HG02973 (cell line): ENCODE measurements at regions not wholly inside any gene's neighbourhood (a gene's known extent, or its start where the extent isn't known, plus 50 kb on each side); places are given as distances from the start of the nearest gene placed in this dataset.
"Not testable (repeated sequence)": the region's sequence is repeated elsewhere in the genome, so short reads cannot be mapped to it uniquely, and the experiment has no call there.

ENCODE experiments used
- ATAC-seq: cut with Tn5 transposase; IDR thresholded peaks from one replicate; pipeline ENCODE4 v1.9.1; 2021; ENCODE audit warnings: moderate library complexity; ENCODE audit not compliant: unreplicated experiment

DNA sequence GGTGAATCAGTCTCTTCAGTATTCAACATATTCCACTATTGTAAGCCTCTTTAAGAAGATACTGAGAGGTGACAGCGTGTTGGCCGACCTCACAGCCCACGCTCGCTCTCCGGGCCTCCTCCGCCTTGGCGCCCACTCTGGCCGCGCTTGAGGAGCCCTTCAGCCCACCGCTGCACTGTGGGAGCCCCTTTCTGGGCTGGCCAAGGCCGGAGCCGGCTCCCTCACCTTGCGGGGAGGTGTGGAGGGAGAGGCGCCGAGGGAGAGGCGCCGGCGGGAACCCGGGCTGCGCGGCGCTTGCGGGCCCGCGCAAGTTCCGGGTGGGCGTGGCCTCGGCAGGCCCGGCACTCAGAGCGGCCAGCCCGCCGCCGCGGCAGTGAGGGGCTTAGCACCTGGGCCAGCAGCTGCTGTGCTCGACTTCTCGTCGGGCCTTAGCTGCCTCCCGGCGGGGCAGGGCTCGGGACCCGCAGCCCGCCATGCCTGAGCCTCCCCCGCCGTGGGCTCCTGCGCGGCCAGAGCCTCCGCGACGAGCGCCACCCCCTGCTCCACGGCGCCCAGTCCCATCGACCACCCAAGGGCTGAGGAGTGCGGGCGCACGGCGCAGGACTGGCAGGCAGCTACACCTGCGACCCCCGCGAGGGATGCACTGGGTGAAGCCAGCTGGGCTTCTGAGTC lies 306.4 kb downstream of the SEMA3D start:
- ATAC-seq = not testable (repeated sequence)

DNA sequence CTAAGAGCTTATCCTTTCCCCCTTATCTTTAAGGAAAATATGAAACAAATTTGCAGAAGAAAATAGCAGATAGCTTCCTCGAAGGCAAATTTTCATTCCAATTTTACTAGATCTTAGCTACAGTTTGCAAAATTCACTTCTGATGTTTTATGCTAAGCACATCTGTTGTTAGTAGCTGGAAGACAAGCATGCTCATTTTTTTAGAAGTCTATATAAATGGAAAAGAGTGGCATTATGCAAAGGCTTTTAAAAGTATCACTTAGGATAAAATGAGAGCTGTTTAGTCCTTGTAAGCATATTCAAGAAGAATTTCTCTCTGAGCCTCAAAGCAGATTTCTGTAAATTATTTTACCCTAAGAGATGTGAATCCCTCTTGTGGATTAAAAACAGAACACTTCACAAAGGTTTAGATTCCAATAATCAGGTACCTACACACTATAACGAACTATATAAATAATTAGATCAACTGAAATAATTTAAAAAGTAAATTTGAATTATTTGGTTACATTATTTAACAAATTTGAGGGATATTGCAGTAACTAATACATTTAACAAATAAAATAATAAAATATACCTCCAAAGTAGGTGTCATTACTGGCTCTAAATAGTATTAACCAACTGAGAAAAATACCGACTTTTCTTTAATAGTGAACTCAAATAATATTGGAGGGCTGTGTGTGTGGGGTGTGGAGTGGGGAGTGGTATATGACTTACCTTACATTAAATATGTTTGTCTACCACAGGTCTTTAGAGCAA lies 307.1 kb downstream of the SEMA3D start:
- no peak for ATAC-seq

DNA sequence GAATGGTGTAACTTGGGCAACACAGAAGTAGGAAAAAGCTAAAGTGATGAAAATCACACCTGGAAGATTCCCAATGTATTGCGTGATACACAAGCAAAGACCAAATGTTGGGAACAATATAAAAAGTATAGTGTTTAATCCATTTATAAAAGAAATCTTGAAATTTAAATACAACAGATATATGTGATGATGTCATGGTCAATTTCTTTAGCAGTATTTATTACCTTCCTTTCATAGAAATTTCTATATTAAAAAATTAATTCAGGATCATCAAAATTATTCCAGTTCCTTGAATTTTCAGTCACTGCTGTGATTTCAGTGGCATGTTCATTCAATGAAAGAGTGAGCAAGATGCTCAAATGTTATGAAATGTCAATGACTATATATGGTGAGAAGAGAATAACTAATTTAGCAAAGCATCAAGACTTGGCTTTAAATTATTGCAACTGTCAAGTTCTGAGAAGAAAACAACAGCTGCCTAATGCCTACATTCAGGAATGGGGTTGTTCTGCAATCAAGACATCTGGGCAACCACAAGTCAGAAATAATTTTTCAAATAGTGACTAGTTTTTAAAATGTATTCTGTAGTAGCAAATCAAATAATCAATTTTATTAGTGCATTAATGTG lies 308.8 kb downstream of the SEMA3D start:
- no peak for ATAC-seq

DNA sequence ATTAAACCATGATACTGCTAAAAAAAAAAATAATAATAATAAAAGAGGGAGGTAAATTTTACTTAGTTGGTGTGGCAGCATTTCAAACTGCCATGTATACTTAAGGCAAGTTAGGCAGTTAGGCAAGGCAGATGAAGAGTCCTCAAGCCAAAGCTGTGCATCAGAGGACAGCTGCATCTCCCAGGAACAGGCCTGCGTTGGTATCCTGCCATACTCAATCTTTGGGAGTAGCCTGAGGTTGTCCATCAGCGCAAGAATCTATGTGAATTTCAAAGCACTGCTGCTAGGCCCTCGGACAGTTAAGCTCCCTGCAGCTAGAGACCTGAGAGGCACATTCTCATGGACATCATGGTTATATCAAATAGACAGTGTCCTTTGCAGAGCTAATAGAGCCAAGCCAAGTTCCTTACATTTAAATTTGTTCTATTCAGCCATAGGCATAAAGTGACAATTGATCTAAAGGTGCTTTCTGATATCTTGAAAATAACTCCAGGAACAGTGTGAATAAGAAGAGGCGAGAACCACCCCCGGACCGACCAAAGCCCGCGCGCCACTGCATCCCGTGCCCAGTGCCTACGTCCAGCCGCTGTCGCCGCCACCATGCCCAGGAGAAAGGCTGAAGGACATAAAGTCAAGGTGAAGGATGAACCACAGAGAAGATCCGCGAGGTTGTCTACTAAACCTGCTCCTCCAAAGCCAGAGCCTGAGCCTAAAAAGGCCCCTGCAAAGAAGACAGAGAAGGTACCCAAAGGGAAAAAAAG lies 310.6 kb downstream of the SEMA3D start:
- no peak for ATAC-seq

DNA sequence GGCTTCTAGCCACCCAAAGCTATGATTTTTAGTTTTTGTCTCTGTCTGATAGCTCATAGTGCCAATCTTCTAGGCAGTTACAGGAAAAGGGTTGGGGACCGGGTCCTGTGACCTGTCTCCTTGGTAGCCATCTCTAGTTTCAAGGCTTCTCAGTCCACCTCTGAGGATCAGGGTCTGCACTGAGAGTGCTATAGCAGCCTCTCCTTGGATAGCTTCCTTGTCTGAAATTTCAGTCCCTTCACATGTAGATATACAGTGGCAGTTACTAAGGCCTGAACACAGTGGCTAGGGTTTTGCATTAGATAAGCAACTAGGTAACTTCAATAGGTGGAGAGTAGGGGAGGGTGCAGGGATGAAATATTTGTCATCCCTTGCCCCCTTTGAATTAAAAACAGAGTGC lies 321.3 kb downstream of the SEMA3D start:
- no peak for ATAC-seq

DNA sequence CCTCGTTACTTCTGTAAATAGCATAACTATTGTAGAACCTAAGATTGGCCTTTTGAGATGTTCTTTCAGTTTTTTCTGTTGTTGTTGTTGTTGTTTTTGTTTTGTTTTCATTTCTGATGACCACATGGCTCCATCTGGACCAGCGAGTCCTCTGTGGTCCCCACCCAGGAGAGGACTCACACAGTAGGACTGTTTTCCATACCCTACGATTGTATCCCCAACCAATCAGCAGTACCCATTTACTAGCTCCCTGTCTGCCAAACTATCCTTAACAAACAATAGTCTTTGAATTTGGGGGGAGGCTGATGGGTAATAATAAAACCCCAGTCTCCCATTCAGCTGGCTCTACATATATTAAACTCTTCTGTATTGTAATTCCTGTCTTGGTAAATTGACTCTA lies 329.5 kb downstream of the SEMA3D start:
- ATAC-seq = no peak

DNA sequence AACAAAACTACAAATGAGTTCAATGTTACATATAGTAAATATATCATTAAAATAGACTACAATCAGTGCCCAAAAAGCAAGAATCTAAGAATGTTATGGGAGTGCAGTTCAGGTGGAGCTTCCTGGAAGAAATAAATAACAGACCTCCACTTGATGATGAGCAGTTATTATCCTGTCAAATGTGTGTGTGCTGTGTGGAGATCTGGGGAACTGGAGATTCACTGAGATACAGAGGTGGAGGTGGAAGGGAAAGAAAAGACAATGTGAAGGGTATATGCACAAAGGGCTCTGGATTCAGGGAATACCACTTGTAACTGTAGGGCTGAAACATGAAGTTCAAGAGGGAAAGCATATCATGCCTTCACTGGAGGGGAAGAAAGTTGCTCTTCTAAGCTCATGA lies 331.1 kb downstream of the SEMA3D start:
- ATAC-seq = no peak

DNA sequence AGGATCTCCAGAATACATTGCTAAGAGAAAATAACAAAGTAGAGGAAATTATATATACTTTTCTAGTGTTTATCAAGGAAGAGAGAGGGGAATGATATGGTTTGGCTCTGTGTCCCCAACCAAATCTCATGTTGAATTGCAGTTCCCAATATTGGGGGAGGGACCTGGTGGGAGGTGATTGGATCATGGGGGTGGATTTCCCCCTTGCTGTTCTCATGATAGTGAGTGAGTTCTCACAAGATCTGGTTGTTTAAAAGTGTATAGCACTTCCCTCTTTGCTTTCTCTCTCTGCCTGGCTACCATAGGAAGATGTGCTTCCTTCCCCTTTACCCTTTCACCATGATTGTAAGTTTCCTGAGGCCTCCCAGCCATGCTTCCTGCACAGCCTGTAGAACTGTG lies 337.9 kb downstream of the SEMA3D start:
- not testable (repeated sequence) for ATAC-seq

DNA sequence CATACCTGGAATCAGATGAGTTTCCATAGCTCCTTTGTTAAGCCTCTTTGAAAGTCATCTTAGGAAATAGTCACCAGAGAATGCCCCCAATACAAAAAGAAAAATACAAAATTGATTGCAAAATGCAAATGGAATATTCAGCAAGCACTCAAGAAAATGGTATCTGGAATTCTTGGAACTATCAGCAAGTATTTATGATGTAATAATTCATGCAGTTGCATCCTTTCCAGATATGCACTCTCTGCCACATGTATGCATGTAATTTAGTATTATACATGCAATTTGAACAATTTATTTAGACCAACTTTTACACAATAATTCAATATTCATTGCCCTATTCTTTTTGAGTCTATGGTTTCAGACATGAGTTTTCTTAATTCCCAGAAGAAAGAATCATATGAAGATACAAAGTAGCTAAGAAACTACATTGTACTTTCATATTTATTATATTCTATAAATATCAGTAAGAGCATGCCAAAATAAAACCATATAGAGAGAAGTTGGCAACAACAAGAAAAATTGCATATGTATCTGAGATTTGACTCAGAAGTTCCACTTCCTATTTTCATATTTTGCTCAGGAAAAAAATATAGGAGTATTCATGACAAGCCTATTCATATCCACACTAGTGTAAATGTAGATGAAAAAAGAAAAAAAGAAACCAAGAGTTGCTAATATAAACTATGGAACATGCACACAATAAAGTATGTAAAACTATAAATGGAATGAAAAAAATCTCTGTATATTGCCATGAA lies 338.5 kb downstream of the SEMA3D start:
- no peak for ATAC-seq

DNA sequence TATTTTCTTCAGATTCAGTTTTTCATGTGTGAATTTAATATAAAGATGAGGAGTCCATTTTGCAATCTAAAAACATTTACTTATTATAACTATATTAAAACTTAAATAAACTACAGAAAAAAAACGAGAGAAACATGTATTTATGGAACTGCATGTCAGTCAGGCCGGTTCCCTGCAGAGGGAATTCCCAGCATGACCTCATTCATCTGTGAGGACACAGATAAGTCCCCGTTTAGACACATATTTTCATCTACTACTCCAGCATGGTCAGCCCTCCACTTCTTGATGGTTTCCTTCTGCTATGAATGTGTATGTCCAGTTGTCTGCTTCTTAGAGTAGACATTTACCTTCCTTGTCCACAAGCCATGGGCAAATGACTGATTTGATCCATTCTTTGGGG lies 339.1 kb downstream of the SEMA3D start:
- no peak for ATAC-seq

DNA sequence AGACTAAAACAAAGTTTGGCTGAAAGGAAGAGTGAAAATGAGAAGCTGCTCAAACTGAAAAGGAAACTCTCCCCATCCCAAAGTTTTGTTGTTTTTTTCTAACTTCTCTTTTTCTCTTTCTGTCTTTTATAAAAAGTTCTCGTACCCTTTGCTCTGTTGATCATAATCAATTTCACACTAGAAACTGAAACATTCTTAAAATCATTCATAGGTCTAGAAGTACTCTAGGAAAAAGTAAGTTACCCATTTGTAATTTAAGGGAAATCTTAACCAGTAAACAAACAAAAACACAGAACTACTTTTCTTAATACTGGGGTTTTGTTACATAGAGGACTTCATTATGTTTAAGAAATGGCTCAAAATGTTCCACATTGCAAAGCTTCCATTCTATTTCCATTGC lies 339.8 kb downstream of the SEMA3D start:
- no peak for ATAC-seq

DNA sequence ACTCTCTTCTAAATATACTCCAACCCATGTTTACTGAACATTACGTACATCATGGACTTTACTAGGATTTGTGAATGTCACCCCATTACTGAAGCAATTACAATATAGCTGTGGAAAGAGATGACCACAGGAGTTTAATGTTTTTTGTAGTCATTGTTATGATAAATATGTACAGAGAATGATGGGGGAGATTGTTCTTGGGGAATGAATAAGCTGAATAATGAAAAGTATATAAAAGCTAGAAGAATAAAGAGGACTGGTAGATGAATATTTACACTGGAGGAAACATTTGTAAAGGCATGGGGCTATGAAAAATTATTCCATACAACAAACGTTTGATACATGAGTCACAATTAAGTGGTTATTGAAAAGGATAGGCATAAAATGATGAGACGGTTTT lies 340.9 kb downstream of the SEMA3D start:
- no peak for ATAC-seq

DNA sequence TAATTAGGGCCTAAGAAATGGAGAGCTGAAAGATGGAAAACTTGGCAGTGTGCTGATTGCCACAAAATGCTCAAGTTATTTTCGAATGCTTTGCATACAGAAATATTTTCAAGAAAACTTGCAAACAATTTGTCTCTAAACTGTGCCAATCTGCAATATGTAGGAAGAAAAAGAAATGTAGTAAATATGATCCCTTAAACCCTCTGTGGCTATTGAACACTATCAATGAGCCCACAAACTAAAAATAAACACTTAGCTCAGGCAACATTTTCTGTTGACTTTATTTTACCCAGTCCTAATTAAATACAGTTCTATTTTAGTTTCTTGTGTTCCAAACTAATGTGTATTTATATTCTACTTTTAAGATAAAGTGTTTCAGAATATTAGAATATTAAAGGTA lies 342.1 kb downstream of the SEMA3D start:
- no peak for ATAC-seq

DNA sequence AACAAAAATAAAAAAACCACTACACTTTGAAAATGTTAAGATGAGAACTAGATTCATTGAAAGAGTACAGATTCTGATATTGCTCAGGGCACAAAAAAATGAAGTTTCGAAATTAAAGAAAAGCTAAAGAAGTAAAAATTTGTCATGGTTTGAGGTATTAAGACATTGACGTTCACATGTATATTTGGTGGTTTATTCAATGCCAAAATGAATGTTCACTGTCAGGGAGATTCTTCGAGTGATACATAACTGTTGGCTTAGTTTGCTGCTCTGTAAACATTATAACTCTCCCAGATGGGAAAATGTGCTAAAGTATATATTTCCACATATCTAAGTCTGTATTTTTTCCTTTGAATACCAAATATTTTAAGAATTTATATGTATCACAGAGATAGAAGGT lies 345.0 kb downstream of the SEMA3D start:
- ATAC-seq = no peak

DNA sequence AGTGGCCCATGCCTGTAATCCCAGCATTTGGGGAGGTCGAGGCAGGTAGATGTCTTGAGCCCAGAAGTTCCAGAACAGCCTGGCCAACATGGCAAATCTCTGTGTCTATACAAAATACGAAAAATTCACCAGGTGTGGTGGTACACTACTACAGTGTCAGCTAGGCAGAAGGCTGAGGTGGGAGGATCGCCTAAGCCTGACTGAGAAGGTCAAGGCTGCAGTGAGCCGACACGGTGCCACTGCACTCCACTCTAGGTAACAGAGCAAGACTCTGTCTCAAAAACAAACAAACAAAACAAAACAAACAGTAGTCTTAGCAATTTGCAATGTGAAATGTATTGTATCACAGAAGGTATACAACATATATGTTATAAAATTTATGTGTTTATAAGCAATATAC lies 348.0 kb downstream of the SEMA3D start:
- no peak for ATAC-seq

DNA sequence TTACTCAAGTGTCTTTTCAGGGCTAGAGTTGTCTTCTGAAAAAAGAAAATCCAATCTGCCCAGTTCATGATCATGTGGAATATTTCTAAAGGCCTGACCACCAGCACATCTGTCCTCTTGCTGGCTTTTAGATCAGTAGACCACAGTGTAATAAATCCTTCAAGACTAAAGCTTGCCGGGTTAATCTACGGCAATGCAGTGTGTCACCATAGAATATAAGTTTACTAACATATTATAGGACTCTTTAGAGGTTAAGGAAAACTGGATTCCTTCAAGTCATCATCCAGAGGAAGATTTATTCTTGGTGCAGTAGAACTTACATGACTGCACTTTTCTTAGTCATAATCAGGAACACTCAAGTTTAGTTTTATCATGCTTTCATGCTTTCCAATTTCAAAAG lies 349.5 kb downstream of the SEMA3D start:
- ATAC-seq = no peak

DNA sequence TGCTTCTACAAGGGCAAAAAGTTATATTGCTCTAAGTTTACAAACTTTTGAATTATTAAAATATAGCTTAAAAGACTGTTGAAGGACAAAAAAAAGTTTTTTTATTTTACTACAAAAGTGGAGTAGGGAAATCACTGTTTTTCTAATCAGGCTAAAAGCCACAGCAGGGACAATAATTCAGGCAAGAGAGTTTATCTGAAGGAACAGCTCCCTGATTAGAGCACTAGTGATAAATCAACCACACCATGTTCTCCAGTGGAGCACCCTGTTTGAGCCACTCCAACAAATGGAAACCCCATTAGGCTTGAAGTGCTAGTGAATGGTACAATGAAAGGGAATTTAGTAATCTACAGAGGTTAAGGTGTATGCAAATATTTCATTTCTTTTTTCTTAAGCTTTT lies 357.1 kb downstream of the SEMA3D start:
- ATAC-seq = no peak

DNA sequence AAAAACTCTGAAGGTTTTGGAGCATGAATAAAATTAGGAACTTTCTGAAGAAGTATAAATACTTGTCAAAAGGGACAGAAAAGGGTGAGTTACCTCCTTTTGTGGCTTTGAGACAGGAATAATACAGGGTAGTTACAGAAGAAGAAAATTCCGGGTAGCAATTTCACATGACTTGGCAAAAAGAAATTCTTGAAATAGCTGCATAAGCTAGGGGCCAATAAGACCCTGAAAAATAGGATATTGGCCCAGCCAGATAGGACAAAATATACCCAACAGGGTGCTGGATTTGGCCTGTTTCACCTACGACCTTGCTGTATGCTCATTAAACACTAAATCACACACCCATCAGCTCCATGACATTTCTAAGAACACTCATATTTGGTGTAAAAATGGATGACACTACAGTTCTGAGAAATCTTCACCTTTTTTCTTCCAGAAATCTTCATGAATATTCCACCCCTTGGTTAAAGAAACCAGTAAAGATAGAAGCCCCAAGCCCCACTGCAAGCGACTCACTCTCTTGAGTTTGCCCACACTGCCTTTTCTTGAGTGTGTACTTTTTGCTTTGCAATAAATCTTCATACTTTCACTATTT lies 362.7 kb downstream of the SEMA3D start:
- no peak for ATAC-seq

DNA sequence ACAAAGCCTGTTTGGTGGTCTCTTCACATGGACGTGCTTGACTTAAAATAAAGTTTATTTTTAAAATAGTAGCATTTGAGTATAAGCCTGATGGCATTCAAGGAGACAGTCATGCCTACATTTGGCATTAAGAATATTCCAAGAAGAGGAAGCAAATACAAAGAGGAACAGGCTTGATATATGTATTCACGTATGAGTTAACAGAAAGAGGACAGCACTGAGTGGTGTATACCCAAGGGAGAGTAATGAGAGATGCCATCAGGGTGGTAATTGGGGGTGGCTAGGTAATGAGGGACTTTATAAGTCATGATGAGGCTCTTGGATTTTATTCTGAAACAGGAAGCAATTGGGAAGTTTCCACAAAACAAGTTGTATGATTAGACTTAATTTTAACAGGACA lies 363.3 kb downstream of the SEMA3D start:
- no peak for ATAC-seq

DNA sequence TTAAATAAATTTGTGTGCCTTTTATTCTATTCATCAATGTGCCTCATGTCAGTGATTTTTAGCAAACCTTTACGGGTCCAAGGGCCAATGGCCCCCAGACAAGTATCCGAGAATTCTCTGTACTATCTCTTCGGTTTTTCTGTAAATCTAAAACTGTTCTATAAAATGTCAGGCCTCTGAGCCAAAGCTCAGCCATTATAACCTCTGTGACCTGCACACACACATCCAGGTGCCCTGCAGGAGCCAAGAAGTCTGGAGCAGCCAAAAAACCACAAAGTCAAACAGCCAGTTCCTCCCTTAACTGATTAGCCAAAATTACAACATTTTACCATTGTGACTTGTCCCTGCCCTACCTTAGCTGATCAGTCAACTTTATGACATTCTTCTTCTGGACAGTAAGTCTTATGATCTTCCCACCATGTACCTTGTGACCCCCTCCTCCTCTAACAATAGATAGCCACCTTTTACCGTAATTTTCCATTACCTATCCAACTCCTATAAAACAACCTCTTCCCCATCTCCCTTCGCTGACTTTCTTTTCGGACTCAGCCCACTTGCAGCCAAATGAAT lies 363.8 kb downstream of the SEMA3D start:
- no peak for ATAC-seq
